HUES6 (cell line): ENCODE measurements at regions not wholly inside any gene's neighbourhood (a gene's known extent, or its start where the extent isn't known, plus 50 kb on each side); places are given as distances from the start of the nearest gene placed in this dataset.

Source experiments
- H3K27ac ChIP-seq: 2 replicates; pipeline ENCODE4 v1.7.0; 2013; ENCODE audit warnings: low read depth, mild to moderate bottlenecking, low read length, inconsistent platforms
- H3K27me3 ChIP-seq: 2 replicates; pipeline ENCODE4 v1.6.1; 2013; ENCODE audit warnings: low read length; ENCODE audit not compliant: control insufficient read depth, insufficient read depth
- H3K36me3 ChIP-seq: 2 replicates; pipeline ENCODE4 v1.6.1; 2013; ENCODE audit warnings: low read length; ENCODE audit not compliant: control insufficient read depth, insufficient read depth
- H3K4me1 ChIP-seq: 2 replicates; pipeline ENCODE4 v1.6.1; 2013; ENCODE audit warnings: low read length; ENCODE audit not compliant: control insufficient read depth, insufficient read depth
- H3K4me3 ChIP-seq: 2 replicates; pipeline ENCODE4 v1.5.1; 2013; ENCODE audit warnings: low read depth, low read length
- H3K9ac ChIP-seq: one replicate; pipeline ENCODE4 v1.6.1; 2013; ENCODE audit warnings: mild to moderate bottlenecking, low read length
- H3K9me3 ChIP-seq: 2 replicates; pipeline ENCODE4 v1.6.1; 2013; ENCODE audit warnings: low read depth, low read length; ENCODE audit not compliant: control insufficient read depth, insufficient read depth

- H3K27ac ChIP-seq: no peak overlapping the region
- no peaks in the 10 kb centered on the region for H3K27me3 ChIP-seq
- no peak overlapping the region for H3K4me3 ChIP-seq
- no peaks in the 10 kb centered on the region for H3K36me3 ChIP-seq
- H3K9me3 ChIP-seq: no peaks in the 10 kb centered on the region
- no peak overlapping the region for H3K9ac ChIP-seq
- H3K4me1 ChIP-seq: no peaks in the 10 kb centered on the region
These were observed 494.8 kb upstream of the NRXN1 start for GRCh38 chr2:51526766-51527165.

- H3K9ac ChIP-seq: no peak overlapping the region
- H3K27ac ChIP-seq: no peak overlapping the region
- no peaks in the 10 kb centered on the region for H3K4me1 ChIP-seq
- no peaks in the 10 kb centered on the region for H3K9me3 ChIP-seq
- H3K27me3 ChIP-seq: no peaks in the 10 kb centered on the region
- H3K4me3 ChIP-seq: no peak overlapping the region
- no peaks in the 10 kb centered on the region for H3K36me3 ChIP-seq
These were observed 484.7 kb upstream of the NRXN1 start for GRCh38 chr2:51516667-51517066.

- H3K4me3 ChIP-seq: no peak overlapping the region
- H3K36me3 ChIP-seq: no peaks in the 10 kb centered on the region
- H3K4me1 ChIP-seq: no peaks in the 10 kb centered on the region
- no peaks in the 10 kb centered on the region for H3K9me3 ChIP-seq
- no peaks in the 10 kb centered on the region for H3K27me3 ChIP-seq
- no peak overlapping the region for H3K27ac ChIP-seq
- no peak overlapping the region for H3K9ac ChIP-seq
These were observed 479.1 kb upstream of the NRXN1 start for GRCh38 chr2:51511002-51511401.

- H3K9ac ChIP-seq: no peak overlapping the region
These were observed 478.4 kb upstream of the NRXN1 start for GRCh38 chr2:51510303-51510702.

GRCh38 chr2:51505533-51505932, 473.6 kb upstream of the NRXN1 start:
- H3K27ac ChIP-seq: no peak overlapping the region

More at GRCh38 chr2:51510303-51510702, 478.4 kb upstream of the NRXN1 start:
- no peaks in the 10 kb centered on the region for H3K27me3 ChIP-seq
- no peak overlapping the region for H3K27ac ChIP-seq
- H3K4me1 ChIP-seq: no peaks in the 10 kb centered on the region
- no peak overlapping the region for H3K4me3 ChIP-seq
- no peaks in the 10 kb centered on the region for H3K36me3 ChIP-seq
- no peaks in the 10 kb centered on the region for H3K9me3 ChIP-seq

GRCh38 chr2:51490576-51491234, 458.8 kb upstream of the NRXN1 start:
- no peak overlapping the region for H3K27ac ChIP-seq
- H3K9me3 ChIP-seq: no peaks in the 10 kb centered on the region
- H3K4me3 ChIP-seq: no peak overlapping the region
- H3K4me1 ChIP-seq: no peaks in the 10 kb centered on the region
- H3K27me3 ChIP-seq: no peaks in the 10 kb centered on the region
- H3K9ac ChIP-seq: no peak overlapping the region
- H3K36me3 ChIP-seq: no peaks in the 10 kb centered on the region

More at GRCh38 chr2:51505533-51505932, 473.6 kb upstream of the NRXN1 start:
- H3K4me1 ChIP-seq: no peaks in the 10 kb centered on the region
- no peak overlapping the region for H3K9ac ChIP-seq
- no peaks in the 10 kb centered on the region for H3K36me3 ChIP-seq
- H3K4me3 ChIP-seq: no peak overlapping the region
- H3K27me3 ChIP-seq: no peaks in the 10 kb centered on the region
- peaks cover 8% of the 10 kb centered on the region for H3K9me3 ChIP-seq

GRCh38 chr2:51484605-51485004, 452.7 kb upstream of the NRXN1 start:
- H3K4me3 ChIP-seq: no peak overlapping the region
- H3K27ac ChIP-seq: no peak overlapping the region
- H3K36me3 ChIP-seq: no peaks in the 10 kb centered on the region
- no peak overlapping the region for H3K9ac ChIP-seq
- no peaks in the 10 kb centered on the region for H3K9me3 ChIP-seq
- H3K4me1 ChIP-seq: no peaks in the 10 kb centered on the region
- H3K27me3 ChIP-seq: no peaks in the 10 kb centered on the region

- Histone ChIP-seq H3K27ac (no peak overlapping the region), H3K9me3 (no peaks in the 10 kb centered on the region), H3K4me1 (no peaks in the 10 kb centered on the region), H3K36me3 (no peaks in the 10 kb centered on the region), H3K27me3 (no peaks in the 10 kb centered on the region), H3K4me3 (no peak overlapping the region), H3K9ac (no peak overlapping the region)
These were observed 451.8 kb upstream of the NRXN1 start for GRCh38 chr2:51483720-51484119.

- Histone ChIP-seq H3K9me3 (no peaks in the 10 kb centered on the region), H3K27ac (no peak overlapping the region), H3K9ac (no peak overlapping the region), H3K4me3 (no peak overlapping the region), H3K36me3 (no peaks in the 10 kb centered on the region), H3K27me3 (no peaks in the 10 kb centered on the region), H3K4me1 (no peaks in the 10 kb centered on the region)
These were observed 440.9 kb upstream of the NRXN1 start for GRCh38 chr2:51472783-51473182.

GRCh38 chr2:51472300-51472699, 440.4 kb upstream of the NRXN1 start:
- no peak overlapping the region for H3K9ac ChIP-seq

GRCh38 chr2:51469102-51469501, 437.2 kb upstream of the NRXN1 start:
- no peak overlapping the region for H3K27ac ChIP-seq
- H3K4me3 ChIP-seq: no peak overlapping the region
- no peaks in the 10 kb centered on the region for H3K27me3 ChIP-seq
- no peaks in the 10 kb centered on the region for H3K36me3 ChIP-seq
- no peaks in the 10 kb centered on the region for H3K4me1 ChIP-seq
- no peak overlapping the region for H3K9ac ChIP-seq
- no peaks in the 10 kb centered on the region for H3K9me3 ChIP-seq

More at GRCh38 chr2:51472300-51472699, 440.4 kb upstream of the NRXN1 start:
- no peaks in the 10 kb centered on the region for H3K9me3 ChIP-seq
- H3K27ac ChIP-seq: no peak overlapping the region
- no peak overlapping the region for H3K4me3 ChIP-seq
- H3K36me3 ChIP-seq: no peaks in the 10 kb centered on the region
- H3K27me3 ChIP-seq: no peaks in the 10 kb centered on the region
- H3K4me1 ChIP-seq: no peaks in the 10 kb centered on the region
